MM.1S (cell line): ENCODE measurements at regions not wholly inside any gene's neighbourhood (a gene's known extent, or its start where the extent isn't known, plus 50 kb on each side); places are given as distances from the start of the nearest gene placed in this dataset.

ENCODE experiments used
- EZH2 ChIP-seq: fragments of 300-600 bp; sonication (generic); optimal IDR thresholded peaks from 2 replicates; pipeline ENCODE3; 2017; ENCODE audit warnings: low read depth, mild to moderate bottlenecking, antibody characterized with exemption, low read length, mixed read lengths
- TF ChIP-seq, protein P1 (sequence below): fragments of 300-600 bp; sonication (generic); IDR thresholded peaks from 2 replicates; pipeline ENCODE4 v1.5.1; 2016; ENCODE audit warnings: antibody characterized with exemption, low read length, mixed read lengths

DNA sequence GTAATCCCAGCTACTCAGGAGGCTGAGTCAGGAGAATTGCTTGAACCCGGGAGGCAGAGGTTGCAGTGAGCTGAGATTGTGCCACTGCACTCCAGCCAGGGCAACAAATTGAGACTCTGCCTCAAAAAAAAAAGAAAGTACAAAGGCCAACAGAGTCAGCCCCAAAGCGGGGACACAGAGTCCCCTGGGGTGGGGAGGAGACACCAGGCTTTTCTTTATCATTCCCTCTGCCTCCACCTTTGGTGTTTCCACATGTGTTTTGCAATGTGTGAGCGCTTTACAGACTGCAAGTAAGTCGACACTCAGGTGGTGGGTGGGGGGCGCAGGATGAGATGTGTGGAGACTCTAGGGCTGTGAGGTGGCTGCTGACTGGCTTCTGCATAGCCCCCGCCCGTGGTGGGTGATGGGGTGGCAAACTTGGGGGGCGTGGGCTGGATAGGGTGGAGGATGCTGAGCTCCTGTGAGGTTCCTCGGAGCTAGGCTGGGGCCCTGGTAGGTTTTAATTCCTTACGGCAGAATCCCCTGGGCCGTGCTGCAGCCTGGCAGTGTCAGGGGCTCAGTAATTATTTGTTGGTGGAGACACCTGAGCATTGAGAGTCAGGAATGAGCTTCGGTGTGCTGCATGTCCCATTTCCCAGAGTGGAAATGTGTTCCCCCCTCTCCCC is 177.2 kb downstream of the CTTN start:
- TF ChIP-seq, protein P1, sequence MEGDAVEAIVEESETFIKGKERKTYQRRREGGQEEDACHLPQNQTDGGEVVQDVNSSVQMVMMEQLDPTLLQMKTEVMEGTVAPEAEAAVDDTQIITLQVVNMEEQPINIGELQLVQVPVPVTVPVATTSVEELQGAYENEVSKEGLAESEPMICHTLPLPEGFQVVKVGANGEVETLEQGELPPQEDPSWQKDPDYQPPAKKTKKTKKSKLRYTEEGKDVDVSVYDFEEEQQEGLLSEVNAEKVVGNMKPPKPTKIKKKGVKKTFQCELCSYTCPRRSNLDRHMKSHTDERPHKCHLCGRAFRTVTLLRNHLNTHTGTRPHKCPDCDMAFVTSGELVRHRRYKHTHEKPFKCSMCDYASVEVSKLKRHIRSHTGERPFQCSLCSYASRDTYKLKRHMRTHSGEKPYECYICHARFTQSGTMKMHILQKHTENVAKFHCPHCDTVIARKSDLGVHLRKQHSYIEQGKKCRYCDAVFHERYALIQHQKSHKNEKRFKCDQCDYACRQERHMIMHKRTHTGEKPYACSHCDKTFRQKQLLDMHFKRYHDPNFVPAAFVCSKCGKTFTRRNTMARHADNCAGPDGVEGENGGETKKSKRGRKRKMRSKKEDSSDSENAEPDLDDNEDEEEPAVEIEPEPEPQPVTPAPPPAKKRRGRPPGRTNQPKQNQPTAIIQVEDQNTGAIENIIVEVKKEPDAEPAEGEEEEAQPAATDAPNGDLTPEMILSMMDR, result no peak
- TF ChIP-seq EZH2, result no peak
